ENCODE measurements at regions not wholly inside any gene's neighbourhood (a gene's known extent, or its start where the extent isn't known, plus 50 kb on each side); places are given as distances from the start of the nearest gene placed in this dataset.

DNA sequence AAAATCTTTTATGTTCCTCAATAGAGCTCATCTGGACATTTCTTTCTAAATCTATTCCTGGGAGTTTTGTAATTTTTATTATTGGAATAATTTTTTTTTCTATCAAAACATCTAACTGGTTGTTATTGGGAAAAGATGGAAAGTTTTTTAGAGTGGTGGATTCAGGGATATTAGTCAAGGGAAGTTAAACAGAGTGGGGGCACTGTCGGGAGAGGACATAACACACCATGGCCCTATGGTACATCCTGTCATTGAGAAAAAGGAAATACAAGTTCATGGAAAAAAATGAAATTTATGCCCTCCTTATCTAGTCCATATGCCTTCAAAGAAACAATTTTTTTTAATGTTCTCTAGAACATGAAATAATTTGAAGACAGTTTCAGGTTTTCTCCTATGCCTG, 96.3 kb upstream of the TSPAN5 start:
- Mint-ChIP-seq H3K4me3 (ENCODE audit: unreplicated experiment) (no peak overlapping the region), H3K4me1 (ENCODE audit: low read depth, unreplicated experiment) (no peaks in the 10 kb centered on the region), H3K36me3 (ENCODE audit: low read depth, unreplicated experiment) (no peaks in the 10 kb centered on the region), H3K9me3 (ENCODE audit: unreplicated experiment) (no peaks in the 10 kb centered on the region), H3K27me3 (ENCODE audit: low read depth, unreplicated experiment) (no peaks in the 10 kb centered on the region), H3K27ac (ENCODE audit: unreplicated experiment) (no peak overlapping the region)
- Histone ChIP-seq H2AFZ (ENCODE audit: low read depth, low read length) (no peak overlapping the region), H3K36me3 (ENCODE audit: insufficient read depth, low read length) (no peaks in the 10 kb centered on the region), H3K4me3 (ENCODE audit: insufficient read depth, low read depth, low read length) (no peak overlapping the region), H3K27me3 (ENCODE audit: insufficient read depth, low read length) (no peaks in the 10 kb centered on the region), H4K20me1 (ENCODE audit: insufficient read depth, low read length) (no peaks in the 10 kb centered on the region), H3K9me3 (ENCODE audit: insufficient read depth, low read depth, low read length) (no peaks in the 10 kb centered on the region), H3K9ac (ENCODE audit: low read length) (no peak overlapping the region), H3K27ac (ENCODE audit: low read depth, low read length) (no peak overlapping the region), H3K79me2 (ENCODE audit: insufficient read depth, low read length) (no peaks in the 10 kb centered on the region), H3K4me1 (ENCODE audit: insufficient read depth, low read length) (no peaks in the 10 kb centered on the region), H3K4me2 (ENCODE audit: low read length) (no peak overlapping the region)
- no peak for FAIRE-seq
- DNase-seq (ENCODE audit: low read depth) = no peak
- no peak for TF ChIP-seq EZH2 (IDR thresholded peaks at IDR 0.05; ENCODE audit: insufficient read depth, low read length)
- TF ChIP-seq, protein P1, sequence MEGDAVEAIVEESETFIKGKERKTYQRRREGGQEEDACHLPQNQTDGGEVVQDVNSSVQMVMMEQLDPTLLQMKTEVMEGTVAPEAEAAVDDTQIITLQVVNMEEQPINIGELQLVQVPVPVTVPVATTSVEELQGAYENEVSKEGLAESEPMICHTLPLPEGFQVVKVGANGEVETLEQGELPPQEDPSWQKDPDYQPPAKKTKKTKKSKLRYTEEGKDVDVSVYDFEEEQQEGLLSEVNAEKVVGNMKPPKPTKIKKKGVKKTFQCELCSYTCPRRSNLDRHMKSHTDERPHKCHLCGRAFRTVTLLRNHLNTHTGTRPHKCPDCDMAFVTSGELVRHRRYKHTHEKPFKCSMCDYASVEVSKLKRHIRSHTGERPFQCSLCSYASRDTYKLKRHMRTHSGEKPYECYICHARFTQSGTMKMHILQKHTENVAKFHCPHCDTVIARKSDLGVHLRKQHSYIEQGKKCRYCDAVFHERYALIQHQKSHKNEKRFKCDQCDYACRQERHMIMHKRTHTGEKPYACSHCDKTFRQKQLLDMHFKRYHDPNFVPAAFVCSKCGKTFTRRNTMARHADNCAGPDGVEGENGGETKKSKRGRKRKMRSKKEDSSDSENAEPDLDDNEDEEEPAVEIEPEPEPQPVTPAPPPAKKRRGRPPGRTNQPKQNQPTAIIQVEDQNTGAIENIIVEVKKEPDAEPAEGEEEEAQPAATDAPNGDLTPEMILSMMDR (IDR thresholded peaks at IDR 0.05; ENCODE audit: insufficient read depth, low read depth, low read length) = no peak

DNA sequence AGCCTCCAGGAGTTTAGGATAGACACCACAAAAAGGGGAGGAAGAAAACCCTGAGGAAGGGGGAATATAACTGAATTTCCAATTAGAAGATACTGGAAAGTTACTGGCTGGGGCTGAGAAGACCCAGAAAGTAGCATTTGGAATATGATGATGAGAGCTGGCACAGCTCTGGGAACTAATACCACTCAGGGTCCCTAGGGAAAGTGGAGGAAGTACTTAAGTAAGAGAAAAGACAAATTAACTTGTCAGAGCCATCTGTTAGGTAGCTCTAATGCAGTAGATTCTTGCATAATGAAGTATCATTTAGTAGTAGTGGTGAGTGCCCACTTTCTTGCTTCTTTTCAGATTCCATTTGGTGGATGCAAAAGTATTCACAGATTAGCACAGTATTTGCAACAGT, 90.8 kb upstream of the TSPAN5 start:
- FAIRE-seq = no peak

DNA sequence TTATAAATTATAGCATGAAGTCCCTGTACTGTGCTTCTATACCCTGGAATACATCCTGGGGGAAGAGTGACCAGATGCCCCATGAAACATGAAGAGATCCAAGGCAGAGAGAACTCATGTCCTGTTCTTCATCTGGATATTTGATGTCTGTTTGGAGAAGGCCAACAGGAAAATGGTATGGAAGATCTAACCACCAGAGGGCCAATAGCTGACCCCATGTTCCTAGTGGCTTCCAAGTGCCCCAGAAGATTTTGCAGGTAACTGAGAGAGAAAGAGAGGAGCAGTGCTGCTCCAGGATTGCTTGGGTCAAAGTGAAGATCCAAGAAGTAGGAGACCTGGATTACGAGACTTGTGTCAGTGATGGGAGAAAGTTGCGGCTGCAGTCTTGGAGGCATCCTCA, 90.2 kb upstream of the TSPAN5 start:
- Histone ChIP-seq H3K4me2 (ENCODE audit: low read length) (no peak overlapping the region), H2AFZ (ENCODE audit: low read depth, low read length) (no peak overlapping the region), H3K27ac (ENCODE audit: low read depth, low read length) (no peak overlapping the region), H3K27me3 (ENCODE audit: insufficient read depth, low read length) (no peaks in the 10 kb centered on the region), H3K9me3 (ENCODE audit: insufficient read depth, low read depth, low read length) (no peaks in the 10 kb centered on the region), H3K4me1 (ENCODE audit: insufficient read depth, low read length) (no peaks in the 10 kb centered on the region), H3K4me3 (ENCODE audit: insufficient read depth, low read depth, low read length) (no peak overlapping the region), H3K36me3 (ENCODE audit: insufficient read depth, low read length) (no peaks in the 10 kb centered on the region), H3K9ac (ENCODE audit: low read length) (no peak overlapping the region), H4K20me1 (ENCODE audit: insufficient read depth, low read length) (no peaks in the 10 kb centered on the region), H3K79me2 (ENCODE audit: insufficient read depth, low read length) (no peaks in the 10 kb centered on the region)
- TF ChIP-seq, protein P1 (IDR thresholded peaks at IDR 0.05; ENCODE audit: insufficient read depth, low read depth, low read length) = no peak
- no peak for TF ChIP-seq EZH2 (IDR thresholded peaks at IDR 0.05; ENCODE audit: insufficient read depth, low read length)
- FAIRE-seq (no peak), DNase-seq (ENCODE audit: low read depth) (no peak)
- Mint-ChIP-seq H3K36me3 (ENCODE audit: low read depth, unreplicated experiment) (no peaks in the 10 kb centered on the region), H3K27me3 (ENCODE audit: low read depth, unreplicated experiment) (no peaks in the 10 kb centered on the region), H3K4me1 (ENCODE audit: low read depth, unreplicated experiment) (peaks cover 10% of the 10 kb centered on the region), H3K27ac (ENCODE audit: unreplicated experiment) (no peak overlapping the region), H3K9me3 (ENCODE audit: unreplicated experiment) (peaks cover 4% of the 10 kb centered on the region), H3K4me3 (ENCODE audit: unreplicated experiment) (no peak overlapping the region)

More for the DNA sequence above, 90.8 kb upstream of the TSPAN5 start:
- Histone ChIP-seq H3K4me3 (ENCODE audit: insufficient read depth, low read depth, low read length) (no peak overlapping the region), H3K4me1 (ENCODE audit: insufficient read depth, low read length) (no peaks in the 10 kb centered on the region), H3K36me3 (ENCODE audit: insufficient read depth, low read length) (no peaks in the 10 kb centered on the region), H3K9me3 (ENCODE audit: insufficient read depth, low read depth, low read length) (no peaks in the 10 kb centered on the region), H3K79me2 (ENCODE audit: insufficient read depth, low read length) (no peaks in the 10 kb centered on the region), H3K27ac (ENCODE audit: low read depth, low read length) (no peak overlapping the region), H4K20me1 (ENCODE audit: insufficient read depth, low read length) (no peaks in the 10 kb centered on the region), H3K4me2 (ENCODE audit: low read length) (no peak overlapping the region), H2AFZ (ENCODE audit: low read depth, low read length) (no peak overlapping the region), H3K27me3 (ENCODE audit: insufficient read depth, low read length) (no peaks in the 10 kb centered on the region), H3K9ac (ENCODE audit: low read length) (no peak overlapping the region)
- peak; percentile 10 for DNase-seq (ENCODE audit: low read depth)
- Mint-ChIP-seq H3K9me3 (ENCODE audit: unreplicated experiment) (peaks cover 3% of the 10 kb centered on the region), H3K4me3 (ENCODE audit: unreplicated experiment) (no peak overlapping the region), H3K27me3 (ENCODE audit: low read depth, unreplicated experiment) (no peaks in the 10 kb centered on the region), H3K27ac (ENCODE audit: unreplicated experiment) (no peak overlapping the region), H3K36me3 (ENCODE audit: low read depth, unreplicated experiment) (no peaks in the 10 kb centered on the region), H3K4me1 (ENCODE audit: low read depth, unreplicated experiment) (peaks cover 10% of the 10 kb centered on the region)
- no peak for TF ChIP-seq EZH2 (IDR thresholded peaks at IDR 0.05; ENCODE audit: insufficient read depth, low read length)
